ENCODE measurements at regions not wholly inside any gene's neighbourhood (a gene's known extent, or its start where the extent isn't known, plus 50 kb on each side); places are given as distances from the start of the nearest gene placed in this dataset.

GRCh38 chr3:106210923-106211322 is 342.1 kb upstream of the CBLB start:
- H3K4me1 ChIP-seq (ENCODE audit: low read length): peaks cover 10% of the 10 kb centered on the region
- no peak overlapping the region for H3K27ac ChIP-seq (ENCODE audit: low read length)
- H3K4me2 ChIP-seq (ENCODE audit: low read length): no peak overlapping the region
- H3K9me3 ChIP-seq (ENCODE audit: insufficient read depth, low read length): no peaks in the 10 kb centered on the region
- 0 out of 2 replicates have a peak, but pooled peaks cover 3% of the 10 kb centered on the region for H3K27me3 ChIP-seq (ENCODE audit: low read depth, low read length)
- no peak overlapping the region for H3K4me3 ChIP-seq (ENCODE audit: low read length)
- no peaks in the 10 kb centered on the region for H3K36me3 ChIP-seq (replicated peaks; ENCODE audit: low read depth, low read length)
- no peaks in the 10 kb centered on the region for H4K20me1 ChIP-seq (ENCODE audit: insufficient read depth, low read length)
- H3K79me2 ChIP-seq (ENCODE audit: low read length): no peaks in the 10 kb centered on the region
- H2AFZ ChIP-seq (ENCODE audit: low read depth, low read length): no peak overlapping the region
- no peak overlapping the region for H3K9ac ChIP-seq (ENCODE audit: low read length)
- no peak for TF ChIP-seq EZH2phosphoT487 (IDR thresholded peaks at IDR 0.05; ENCODE audit: low read depth)
- TF ChIP-seq, protein P1, sequence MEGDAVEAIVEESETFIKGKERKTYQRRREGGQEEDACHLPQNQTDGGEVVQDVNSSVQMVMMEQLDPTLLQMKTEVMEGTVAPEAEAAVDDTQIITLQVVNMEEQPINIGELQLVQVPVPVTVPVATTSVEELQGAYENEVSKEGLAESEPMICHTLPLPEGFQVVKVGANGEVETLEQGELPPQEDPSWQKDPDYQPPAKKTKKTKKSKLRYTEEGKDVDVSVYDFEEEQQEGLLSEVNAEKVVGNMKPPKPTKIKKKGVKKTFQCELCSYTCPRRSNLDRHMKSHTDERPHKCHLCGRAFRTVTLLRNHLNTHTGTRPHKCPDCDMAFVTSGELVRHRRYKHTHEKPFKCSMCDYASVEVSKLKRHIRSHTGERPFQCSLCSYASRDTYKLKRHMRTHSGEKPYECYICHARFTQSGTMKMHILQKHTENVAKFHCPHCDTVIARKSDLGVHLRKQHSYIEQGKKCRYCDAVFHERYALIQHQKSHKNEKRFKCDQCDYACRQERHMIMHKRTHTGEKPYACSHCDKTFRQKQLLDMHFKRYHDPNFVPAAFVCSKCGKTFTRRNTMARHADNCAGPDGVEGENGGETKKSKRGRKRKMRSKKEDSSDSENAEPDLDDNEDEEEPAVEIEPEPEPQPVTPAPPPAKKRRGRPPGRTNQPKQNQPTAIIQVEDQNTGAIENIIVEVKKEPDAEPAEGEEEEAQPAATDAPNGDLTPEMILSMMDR (IDR thresholded peaks at IDR 0.05; ENCODE audit: low read depth, low read length): no peak

DNA sequence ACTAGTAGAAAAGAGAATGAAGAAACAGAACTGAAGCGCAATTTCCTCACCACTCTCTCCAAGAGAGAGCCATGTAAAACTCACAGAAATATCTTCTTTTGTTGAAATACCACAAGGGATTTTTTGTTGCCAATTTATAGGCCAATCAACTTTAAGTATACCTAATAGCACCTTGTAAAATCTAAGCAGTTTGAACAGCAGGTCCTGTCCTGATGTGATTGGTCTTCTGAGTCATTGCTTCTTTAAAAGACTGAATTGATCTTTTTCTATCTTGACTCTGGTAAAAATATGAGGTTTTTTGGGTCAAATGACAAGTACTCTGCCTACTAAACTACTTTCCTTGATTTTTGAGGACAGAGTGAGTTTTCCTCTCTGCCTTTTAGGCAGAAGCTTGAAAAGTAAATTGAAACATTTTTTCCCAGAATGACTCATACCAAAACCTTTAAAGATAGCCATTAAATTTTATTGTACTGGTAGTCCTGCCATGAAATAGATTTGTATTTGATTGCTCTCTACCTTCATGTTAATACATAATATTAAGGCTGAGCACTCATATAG is 343.9 kb upstream of the CBLB start:
- Histone ChIP-seq H3K9ac (ENCODE audit: low read length) (no peak overlapping the region), H3K4me2 (ENCODE audit: low read length) (no peak overlapping the region), H3K27me3 (ENCODE audit: low read depth, low read length) (0 out of 2 replicates have a peak, but pooled peaks cover 3% of the 10 kb centered on the region), H3K4me1 (ENCODE audit: low read length) (no peaks in the 10 kb centered on the region), H3K36me3 (replicated peaks; ENCODE audit: low read depth, low read length) (no peaks in the 10 kb centered on the region), H3K9me3 (ENCODE audit: insufficient read depth, low read length) (0 out of 2 replicates have a peak, but pooled peaks cover 5% of the 10 kb centered on the region), H3K4me3 (ENCODE audit: low read length) (no peak overlapping the region), H3K27ac (ENCODE audit: low read length) (no peak overlapping the region), H2AFZ (ENCODE audit: low read depth, low read length) (no peak overlapping the region), H3K79me2 (ENCODE audit: low read length) (no peaks in the 10 kb centered on the region), H4K20me1 (ENCODE audit: insufficient read depth, low read length) (no peaks in the 10 kb centered on the region)
- TF ChIP-seq, protein P1 (IDR thresholded peaks at IDR 0.05; ENCODE audit: low read depth, low read length): no peak
- no peak for TF ChIP-seq EZH2phosphoT487 (IDR thresholded peaks at IDR 0.05; ENCODE audit: low read depth)

GRCh38 chr3:106213954-106214353 is 345.1 kb upstream of the CBLB start:
- H3K4me1 ChIP-seq (ENCODE audit: low read length): no peaks in the 10 kb centered on the region
- no peaks in the 10 kb centered on the region for H3K36me3 ChIP-seq (replicated peaks; ENCODE audit: low read depth, low read length)
- no peak overlapping the region for H3K4me3 ChIP-seq (ENCODE audit: low read length)
- 0 out of 2 replicates have a peak, but pooled peaks cover 3% of the 10 kb centered on the region for H3K27me3 ChIP-seq (ENCODE audit: low read depth, low read length)
- H3K9me3 ChIP-seq (ENCODE audit: insufficient read depth, low read length): 0 out of 2 replicates have a peak, but pooled peaks cover 5% of the 10 kb centered on the region
- TF ChIP-seq, protein P1 (IDR thresholded peaks at IDR 0.05; ENCODE audit: low read depth, low read length): no peak
- TF ChIP-seq EZH2phosphoT487 (IDR thresholded peaks at IDR 0.05; ENCODE audit: low read depth): no peak
- H3K79me2 ChIP-seq (ENCODE audit: low read length): no peaks in the 10 kb centered on the region
- H4K20me1 ChIP-seq (ENCODE audit: insufficient read depth, low read length): no peaks in the 10 kb centered on the region
- H3K4me2 ChIP-seq (ENCODE audit: low read length): no peak overlapping the region
- H3K9ac ChIP-seq (ENCODE audit: low read length): no peak overlapping the region
- no peak overlapping the region for H2AFZ ChIP-seq (ENCODE audit: low read depth, low read length)
- H3K27ac ChIP-seq (ENCODE audit: low read length): no peak overlapping the region

DNA sequence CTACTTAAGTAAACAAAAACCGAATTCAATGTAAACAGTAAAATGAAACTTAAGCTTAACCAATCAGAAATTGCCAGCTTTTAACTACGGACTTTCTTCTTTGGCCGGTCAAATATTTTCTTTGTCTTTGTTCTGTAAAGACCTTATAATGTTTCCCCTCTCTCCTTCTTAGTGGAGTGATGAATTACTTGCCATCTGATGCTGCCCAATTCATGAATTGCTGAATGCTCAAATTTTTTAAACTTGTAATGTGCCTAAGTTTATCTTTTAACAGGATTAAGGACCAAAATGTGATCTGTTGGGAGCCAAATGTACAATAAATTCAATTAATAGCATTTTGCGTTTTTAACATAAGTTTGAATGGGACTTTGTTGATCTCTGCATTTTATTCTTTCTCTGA is 345.8 kb upstream of the CBLB start:
- Histone ChIP-seq H3K79me2 (ENCODE audit: low read length) (no peaks in the 10 kb centered on the region), H3K9me3 (ENCODE audit: insufficient read depth, low read length) (0 out of 2 replicates have a peak, but pooled peaks cover 5% of the 10 kb centered on the region), H3K4me2 (ENCODE audit: low read length) (no peak overlapping the region), H3K27me3 (ENCODE audit: low read depth, low read length) (0 out of 2 replicates have a peak, but pooled peaks cover 3% of the 10 kb centered on the region), H3K27ac (ENCODE audit: low read length) (no peak overlapping the region), H3K4me1 (ENCODE audit: low read length) (no peaks in the 10 kb centered on the region), H4K20me1 (ENCODE audit: insufficient read depth, low read length) (no peaks in the 10 kb centered on the region), H3K36me3 (replicated peaks; ENCODE audit: low read depth, low read length) (no peaks in the 10 kb centered on the region), H3K9ac (ENCODE audit: low read length) (no peak overlapping the region), H2AFZ (ENCODE audit: low read depth, low read length) (no peak overlapping the region), H3K4me3 (ENCODE audit: low read length) (no peak overlapping the region)
- TF ChIP-seq, protein P1 (IDR thresholded peaks at IDR 0.05; ENCODE audit: low read depth, low read length): no peak
- no peak for TF ChIP-seq EZH2phosphoT487 (IDR thresholded peaks at IDR 0.05; ENCODE audit: low read depth)
